Keratinocyte (primary cell): ENCODE measurements at regions not wholly inside any gene's neighbourhood (a gene's known extent, or its start where the extent isn't known, plus 50 kb on each side); places are given as distances from the start of the nearest gene placed in this dataset.

Experiments
- EZH2 ChIP-seq: IDR thresholded peaks from one replicate; pipeline ENCODE4 v1.6.1; 2012; ENCODE audit warnings: inconsistent platforms, mild to moderate bottlenecking, low read length, moderate library complexity
- TF ChIP-seq, protein P1 (sequence below), 3 experiments: IDR thresholded peaks in 1 of 3; conservative IDR thresholded peaks in 1 of 3; optimal IDR thresholded peaks in 1 of 3; 2 replicates in 2 of 3; 3 replicates in 1 of 3; pipeline versions ENCODE3 to v1.5.1; 2011; ENCODE audit warnings: low read length in 3 of 3, mild to moderate bottlenecking in 3 of 3, moderate library complexity in 2 of 3, control low read depth in 1 of 3, inconsistent platforms in 1 of 3; ENCODE audit not compliant: insufficient read depth in 2 of 3; ENCODE audit errors: extremely low read depth in 1 of 3

GRCh38 chr5:144011388-144011787 is 159.1 kb downstream of the YIPF5 start:
- TF ChIP-seq, protein P1, sequence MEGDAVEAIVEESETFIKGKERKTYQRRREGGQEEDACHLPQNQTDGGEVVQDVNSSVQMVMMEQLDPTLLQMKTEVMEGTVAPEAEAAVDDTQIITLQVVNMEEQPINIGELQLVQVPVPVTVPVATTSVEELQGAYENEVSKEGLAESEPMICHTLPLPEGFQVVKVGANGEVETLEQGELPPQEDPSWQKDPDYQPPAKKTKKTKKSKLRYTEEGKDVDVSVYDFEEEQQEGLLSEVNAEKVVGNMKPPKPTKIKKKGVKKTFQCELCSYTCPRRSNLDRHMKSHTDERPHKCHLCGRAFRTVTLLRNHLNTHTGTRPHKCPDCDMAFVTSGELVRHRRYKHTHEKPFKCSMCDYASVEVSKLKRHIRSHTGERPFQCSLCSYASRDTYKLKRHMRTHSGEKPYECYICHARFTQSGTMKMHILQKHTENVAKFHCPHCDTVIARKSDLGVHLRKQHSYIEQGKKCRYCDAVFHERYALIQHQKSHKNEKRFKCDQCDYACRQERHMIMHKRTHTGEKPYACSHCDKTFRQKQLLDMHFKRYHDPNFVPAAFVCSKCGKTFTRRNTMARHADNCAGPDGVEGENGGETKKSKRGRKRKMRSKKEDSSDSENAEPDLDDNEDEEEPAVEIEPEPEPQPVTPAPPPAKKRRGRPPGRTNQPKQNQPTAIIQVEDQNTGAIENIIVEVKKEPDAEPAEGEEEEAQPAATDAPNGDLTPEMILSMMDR (optimal IDR thresholded peaks at IDR 0.05 in 1 of 3, IDR thresholded peaks at IDR 0.05 in 1 of 3, conservative IDR thresholded peaks at IDR 0.05 in 1 of 3; ENCODE audit: extremely low read depth in 1 of 3, insufficient read depth in 2 of 3, low read length in 3 of 3): no peak
- no peak for TF ChIP-seq EZH2
